Activated CD8-positive, alpha-beta T cell treated with anti-CD3 and anti-CD28 coated beads for 36 hours (primary cell): ENCODE measurements at regions not wholly inside any gene's neighbourhood (a gene's known extent, or its start where the extent isn't known, plus 50 kb on each side); places are given as distances from the start of the nearest gene placed in this dataset.

Source experiments
- ATAC-seq: fragments of 200-7000 bp; cut with Tn5 transposase; one replicate; pipeline ENCODE4 v1.10.0; 2021; ENCODE audit warnings: mild to moderate bottlenecking, moderate library complexity
- CTCF ChIA-PET: fragments of 350-600 bp; sonication (Branson Sonifier 250); formaldehyde crosslinking; loops from one replicate; lab custom pipeline; 2021; ENCODE audit warnings: antibody characterized with exemption; lab: Charles Lee
- POLR2A ChIA-PET: fragments of 350-600 bp; sonication (Branson Sonifier 250); formaldehyde crosslinking; loops from one replicate; lab custom pipeline; 2021; ENCODE audit warnings: antibody characterized with exemption; lab: Charles Lee
- DNase-seq: peaks from one replicate; pipeline ENCODE4 v3.0.0-alpha.2; 2020
- H3K27ac Mint-ChIP-seq: one replicate; pipeline ENCODE4 v1.8.0; 2021; ENCODE audit warnings: mild to moderate bottlenecking, mixed read lengths
- H3K27me3 Mint-ChIP-seq: one replicate; pipeline ENCODE4 v1.8.0; 2021; ENCODE audit warnings: mixed read lengths
- H3K36me3 Mint-ChIP-seq: one replicate; pipeline ENCODE4 v1.8.0; 2021; ENCODE audit warnings: low read depth, mixed read lengths
- H3K4me1 Mint-ChIP-seq: one replicate; pipeline ENCODE4 v1.8.0; 2021; ENCODE audit warnings: low read depth, mixed read lengths
- H3K4me3 Mint-ChIP-seq: one replicate; pipeline ENCODE4 v1.8.0; 2021; ENCODE audit warnings: mild to moderate bottlenecking, moderate library complexity, mixed read lengths
- H3K9me3 Mint-ChIP-seq: one replicate; pipeline ENCODE4 v1.8.0; 2021; ENCODE audit warnings: mixed read lengths
- intact Hi-C: fragments of 100-400 bp; cut with micrococcal nuclease; formaldehyde crosslinking; loops from one replicate; pipeline ENCODE4 v1.10.0; 2022
- TF ChIP-seq, protein P1 (sequence below): fragments of 200-600 bp; IDR thresholded peaks from one replicate; pipeline ENCODE4 v1.8.0; 2022; ENCODE audit warnings: antibody characterized with exemption, mild to moderate bottlenecking

DNA sequence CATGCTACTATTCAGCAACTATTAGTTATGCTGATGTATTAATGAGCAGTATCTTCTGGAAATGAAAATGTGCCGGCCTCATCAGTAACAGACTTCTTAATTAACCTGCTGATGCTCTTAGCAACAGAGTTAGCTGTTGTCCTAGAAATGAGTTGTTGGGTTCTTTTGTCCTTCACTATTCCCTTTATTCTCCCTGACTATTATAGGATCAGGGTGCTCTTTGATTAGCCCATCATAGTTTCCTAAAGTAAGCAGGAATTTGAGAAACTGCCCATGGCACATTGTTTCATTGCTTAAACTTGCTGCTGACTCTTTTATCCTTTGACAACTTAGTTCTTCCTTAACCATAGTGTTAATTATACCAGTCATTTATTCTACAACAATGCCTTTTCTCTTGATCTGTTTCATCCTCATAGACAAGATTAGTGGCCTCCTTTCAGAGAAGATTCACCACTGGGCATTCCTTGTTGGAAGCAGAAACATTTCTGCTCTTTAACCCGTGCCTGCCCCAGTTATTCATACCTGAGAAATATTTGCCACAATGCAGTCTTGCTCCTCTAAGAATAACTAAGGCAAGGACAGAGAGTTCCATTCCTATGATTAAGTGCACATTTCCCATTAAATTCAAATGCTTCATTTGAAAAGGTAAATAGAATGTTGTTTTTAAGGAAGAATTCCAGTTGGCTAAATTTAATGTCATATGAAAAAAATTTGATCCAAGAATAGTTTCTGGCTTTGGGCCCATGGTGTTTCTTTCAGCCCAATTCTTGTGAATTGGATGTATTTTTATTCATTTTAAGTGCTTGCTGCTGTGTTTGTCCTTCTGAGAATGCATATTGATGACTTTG lies 573.3 kb upstream of the TBL1XR1 start:
- TF ChIP-seq, protein P1, sequence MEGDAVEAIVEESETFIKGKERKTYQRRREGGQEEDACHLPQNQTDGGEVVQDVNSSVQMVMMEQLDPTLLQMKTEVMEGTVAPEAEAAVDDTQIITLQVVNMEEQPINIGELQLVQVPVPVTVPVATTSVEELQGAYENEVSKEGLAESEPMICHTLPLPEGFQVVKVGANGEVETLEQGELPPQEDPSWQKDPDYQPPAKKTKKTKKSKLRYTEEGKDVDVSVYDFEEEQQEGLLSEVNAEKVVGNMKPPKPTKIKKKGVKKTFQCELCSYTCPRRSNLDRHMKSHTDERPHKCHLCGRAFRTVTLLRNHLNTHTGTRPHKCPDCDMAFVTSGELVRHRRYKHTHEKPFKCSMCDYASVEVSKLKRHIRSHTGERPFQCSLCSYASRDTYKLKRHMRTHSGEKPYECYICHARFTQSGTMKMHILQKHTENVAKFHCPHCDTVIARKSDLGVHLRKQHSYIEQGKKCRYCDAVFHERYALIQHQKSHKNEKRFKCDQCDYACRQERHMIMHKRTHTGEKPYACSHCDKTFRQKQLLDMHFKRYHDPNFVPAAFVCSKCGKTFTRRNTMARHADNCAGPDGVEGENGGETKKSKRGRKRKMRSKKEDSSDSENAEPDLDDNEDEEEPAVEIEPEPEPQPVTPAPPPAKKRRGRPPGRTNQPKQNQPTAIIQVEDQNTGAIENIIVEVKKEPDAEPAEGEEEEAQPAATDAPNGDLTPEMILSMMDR = no peak
- Mint-ChIP-seq H3K27me3 (no peaks in the 10 kb centered on the region), H3K4me3 (no peak overlapping the region), H3K27ac (no peak overlapping the region), H3K9me3 (peaks cover 9% of the 10 kb centered on the region), H3K4me1 (no peaks in the 10 kb centered on the region), H3K36me3 (peaks cover 3% of the 10 kb centered on the region)
- ChIA-PET CTCF (no interaction called here), POLR2A (no interaction called here)
- DNase-seq = no peak
- no peak for ATAC-seq
- intact Hi-C loops = no loop called here

DNA sequence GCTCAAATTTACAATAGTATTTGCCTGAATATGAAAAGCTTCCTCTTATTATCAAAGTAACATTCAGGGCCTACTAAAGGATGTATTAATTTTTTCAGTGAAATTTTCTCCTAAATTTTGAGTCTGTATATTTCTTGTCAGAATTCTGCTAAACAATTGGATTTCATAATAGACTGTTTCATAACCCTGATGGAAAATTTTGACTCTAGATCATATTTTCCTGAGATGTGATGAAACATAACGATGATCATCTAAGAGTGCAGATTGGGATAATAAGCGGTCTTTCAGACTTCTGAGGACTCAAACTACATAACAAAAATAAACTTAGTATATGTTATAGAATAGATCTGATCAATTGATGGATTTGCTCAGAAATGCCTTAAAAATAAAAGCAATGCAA lies 574.5 kb upstream of the TBL1XR1 start:
- H3K9me3 Mint-ChIP-seq = peaks cover 9% of the 10 kb centered on the region
- peaks cover 3% of the 10 kb centered on the region for H3K36me3 Mint-ChIP-seq
- H3K27ac Mint-ChIP-seq = no peak overlapping the region
- DNase-seq (no peak), ATAC-seq (no peak)
- TF ChIP-seq, protein P1 = no peak
- no peaks in the 10 kb centered on the region for H3K4me1 Mint-ChIP-seq
- ChIA-PET POLR2A (no interaction called here), CTCF (no interaction called here)
- H3K4me3 Mint-ChIP-seq = no peak overlapping the region
- no peaks in the 10 kb centered on the region for H3K27me3 Mint-ChIP-seq
- intact Hi-C loops = no loop called here

DNA sequence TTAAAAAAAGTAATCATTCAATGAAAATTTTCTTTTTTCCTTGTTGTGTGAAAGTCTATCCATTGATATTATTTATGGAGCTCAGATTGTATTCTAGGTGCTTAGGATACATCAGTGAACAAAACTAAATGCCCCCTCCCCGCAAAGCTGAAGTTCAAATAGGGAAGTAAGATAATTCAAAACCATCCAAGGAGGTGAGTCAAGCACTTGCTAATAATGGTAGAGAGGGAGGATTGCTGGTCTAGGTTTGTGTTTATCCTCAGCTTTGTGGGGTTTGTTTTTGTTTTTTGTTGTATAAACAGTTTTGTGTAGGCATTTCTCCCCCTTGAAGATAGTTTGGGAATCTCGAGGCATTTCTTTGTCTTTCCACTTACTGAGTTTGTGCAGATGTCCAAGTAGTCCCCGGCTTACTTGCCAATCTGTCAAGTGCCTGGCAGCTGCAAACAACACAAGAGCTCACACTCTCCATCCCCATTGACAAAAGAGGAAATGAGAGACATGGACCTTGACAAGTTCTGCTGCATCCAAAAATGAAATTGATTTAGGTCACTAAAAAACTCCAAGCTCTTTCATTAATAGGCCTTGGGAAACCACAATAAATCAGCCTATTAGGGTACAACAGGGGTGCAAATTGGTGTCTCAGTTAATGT lies 575.8 kb upstream of the TBL1XR1 start:
- Mint-ChIP-seq H3K9me3 (peaks cover 6% of the 10 kb centered on the region), H3K4me3 (no peak overlapping the region)
- intact Hi-C loops = no loop called here

DNA sequence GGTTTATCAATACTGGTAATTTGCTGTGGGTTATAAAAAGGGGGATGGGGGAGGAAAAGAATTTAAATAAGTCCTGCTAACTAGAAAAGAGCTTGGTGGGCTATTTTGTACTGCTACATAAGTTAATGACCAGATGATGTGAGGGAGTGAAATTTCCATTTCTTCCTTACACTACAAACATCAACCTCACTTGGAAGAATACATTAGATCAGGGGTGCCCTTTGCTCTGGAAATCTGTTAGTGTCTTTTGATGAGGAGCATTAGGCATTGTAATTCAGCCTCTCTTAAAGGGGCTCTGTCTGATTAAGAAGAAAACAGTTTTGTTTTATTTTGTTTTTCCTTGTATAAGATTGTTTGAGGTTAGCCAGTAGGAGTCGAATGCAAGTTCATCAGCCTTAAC lies 576.4 kb upstream of the TBL1XR1 start:
- DNase-seq = no peak
- Mint-ChIP-seq H3K27me3 (no peaks in the 10 kb centered on the region), H3K4me1 (peaks cover 11% of the 10 kb centered on the region), H3K4me3 (no peak overlapping the region), H3K36me3 (no peaks in the 10 kb centered on the region), H3K9me3 (peaks cover 4% of the 10 kb centered on the region), H3K27ac (no peak overlapping the region)
- intact Hi-C loops = no loop called here
- ChIA-PET POLR2A (no interaction called here), CTCF (no interaction called here)
- no peak for ATAC-seq
- TF ChIP-seq, protein P1 = no peak

More for the DNA sequence above, 575.8 kb upstream of the TBL1XR1 start:
- Mint-ChIP-seq H3K4me1 (peaks cover 4% of the 10 kb centered on the region), H3K27me3 (no peaks in the 10 kb centered on the region), H3K36me3 (peaks cover 2% of the 10 kb centered on the region), H3K27ac (no peak overlapping the region)
- ChIA-PET POLR2A (no interaction called here), CTCF (no interaction called here)
- DNase-seq (no peak), ATAC-seq (no peak)
- TF ChIP-seq, protein P1 = no peak

DNA sequence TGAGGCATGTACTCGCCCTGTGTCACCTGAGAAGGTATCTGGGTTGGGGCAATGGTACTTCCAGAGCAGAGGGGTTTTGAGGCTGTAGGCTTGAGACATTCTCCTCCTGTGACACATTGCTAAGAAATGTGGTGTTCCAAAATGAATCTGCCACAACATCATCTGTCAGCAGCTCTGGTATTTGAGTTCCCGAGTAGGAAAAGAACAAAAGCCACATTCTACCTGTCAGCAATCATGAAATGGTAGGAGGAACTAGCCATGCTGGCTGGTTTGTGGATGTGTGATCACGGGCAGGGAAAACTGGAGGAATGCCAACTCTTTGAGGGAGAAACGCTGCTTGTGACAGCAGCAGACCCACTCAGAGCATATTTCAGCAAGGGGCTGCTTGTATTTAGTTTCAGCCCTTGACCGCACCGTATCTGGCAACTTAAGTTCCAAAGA lies 579.4 kb upstream of the TBL1XR1 start:
- TF ChIP-seq, protein P1 = no peak
- Mint-ChIP-seq H3K27me3 (no peaks in the 10 kb centered on the region), H3K36me3 (no peaks in the 10 kb centered on the region), H3K9me3 (no peaks in the 10 kb centered on the region), H3K4me1 (peaks cover 14% of the 10 kb centered on the region), H3K4me3 (no peak overlapping the region), H3K27ac (no peak overlapping the region)
- POLR2A ChIA-PET = no interaction called here
- CTCF ChIA-PET = no interaction called here
- DNase-seq (no peak), ATAC-seq (no peak)
- intact Hi-C loops = no loop called here
